ENCODE measurements at regions not wholly inside any gene's neighbourhood (a gene's known extent, or its start where the extent isn't known, plus 50 kb on each side); places are given as distances from the start of the nearest gene placed in this dataset.

GRCh38 chr13:78876915-78877549 lies 218.1 kb upstream of the OBI1 start:
- TF ChIP-seq CTCF (conservative IDR thresholded peaks at IDR 0.05) (no peak), ZFX (IDR thresholded peaks at IDR 0.05) (no peak)
